Stomach (tissue), 4 donors: ENCODE measurements at regions not wholly inside any gene's neighbourhood (a gene's known extent, or its start where the extent isn't known, plus 50 kb on each side); places are given as distances from the start of the nearest gene placed in this dataset.

Source experiments
- CTCF ChIP-seq, 7 experiments: fragments of 450-650 bp in 4 of 7; fragments of 200-600 bp in 3 of 7; sonication (generic) in 3 of 7; IDR thresholded peaks; one replicate each; pipeline ENCODE4 v1.5.1; 2016 to 2019; ENCODE audit warnings: antibody characterized with exemption in 7 of 7, control low read depth in 2 of 7, mild to moderate bottlenecking in 1 of 7
- POLR2A ChIP-seq, 4 donors: fragments of 450-650 bp; IDR thresholded peaks; one replicate each; pipeline ENCODE4 v1.6.1; 2016; ENCODE audit warnings: antibody characterized with exemption in 4 of 4, control low read depth in 2 of 4, mild to moderate bottlenecking in 1 of 4, moderate library complexity in 1 of 4
- POLR2AphosphoS5 ChIP-seq, 3 donors: sonication (generic); formaldehyde crosslinking; IDR thresholded peaks; one replicate each; pipeline ENCODE4 v1.6.1; 2016; ENCODE audit warnings: antibody characterized with exemption in 3 of 3

- TF ChIP-seq POLR2A (IDR thresholded peaks at IDR 0.05) (no peak), CTCF (IDR thresholded peaks at IDR 0.05) (no peak), POLR2AphosphoS5 (IDR thresholded peaks at IDR 0.05) (no peak)
These were observed 124.0 kb upstream of the NCOR2 start for GRCh38 chr12:124691429-124691828.
